HPDE6-E6E7 (cell line): ENCODE measurements at regions not wholly inside any gene's neighbourhood (a gene's known extent, or its start where the extent isn't known, plus 50 kb on each side); places are given as distances from the start of the nearest gene placed in this dataset.

Source experiments
- DNase-seq: peaks from one replicate; pipeline ENCODE4 v3.0.0; 2011; ENCODE audit warnings: missing footprints; ENCODE audit errors: extremely low spot score

DNA sequence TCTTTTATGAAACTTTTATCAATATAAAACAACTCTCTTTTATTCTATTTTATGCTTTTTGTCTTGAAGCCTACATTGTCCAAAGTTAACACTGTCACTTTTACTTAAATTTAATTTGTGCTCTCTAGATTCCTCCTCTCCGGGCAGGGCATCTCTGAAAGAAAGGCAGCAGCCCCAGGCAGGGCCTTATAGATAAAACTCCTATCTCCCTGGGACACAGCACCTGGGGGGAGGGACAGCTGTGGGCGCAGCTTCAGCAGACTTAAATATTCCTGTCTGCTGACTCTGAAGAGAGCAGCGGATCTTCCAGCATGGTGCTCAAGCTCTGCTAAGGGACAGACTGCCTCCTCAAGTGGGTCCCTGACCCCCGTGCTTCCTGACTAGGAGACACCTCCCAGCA lies 447.7 kb upstream of the FANCL start:
- no peak for DNase-seq

DNA sequence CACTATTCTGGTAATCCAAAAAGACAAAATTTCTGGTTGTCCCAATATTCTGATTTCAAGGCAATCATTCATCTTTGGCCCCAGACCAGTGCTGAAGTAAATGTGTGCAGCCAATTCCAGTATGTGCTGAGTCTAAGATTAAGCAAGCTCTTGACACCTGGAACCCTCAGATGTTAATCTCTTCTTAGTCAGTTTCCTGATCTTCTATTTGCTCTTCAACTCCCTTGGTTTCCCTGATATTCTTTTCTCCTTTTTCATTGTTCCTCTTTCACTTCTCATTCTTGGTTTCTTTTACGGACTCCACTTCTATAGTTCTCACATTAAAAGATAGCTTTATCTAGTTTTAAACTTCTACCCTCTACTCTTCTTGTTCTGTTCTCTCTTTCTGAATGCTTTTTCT lies 445.7 kb upstream of the FANCL start:
- no peak for DNase-seq

DNA sequence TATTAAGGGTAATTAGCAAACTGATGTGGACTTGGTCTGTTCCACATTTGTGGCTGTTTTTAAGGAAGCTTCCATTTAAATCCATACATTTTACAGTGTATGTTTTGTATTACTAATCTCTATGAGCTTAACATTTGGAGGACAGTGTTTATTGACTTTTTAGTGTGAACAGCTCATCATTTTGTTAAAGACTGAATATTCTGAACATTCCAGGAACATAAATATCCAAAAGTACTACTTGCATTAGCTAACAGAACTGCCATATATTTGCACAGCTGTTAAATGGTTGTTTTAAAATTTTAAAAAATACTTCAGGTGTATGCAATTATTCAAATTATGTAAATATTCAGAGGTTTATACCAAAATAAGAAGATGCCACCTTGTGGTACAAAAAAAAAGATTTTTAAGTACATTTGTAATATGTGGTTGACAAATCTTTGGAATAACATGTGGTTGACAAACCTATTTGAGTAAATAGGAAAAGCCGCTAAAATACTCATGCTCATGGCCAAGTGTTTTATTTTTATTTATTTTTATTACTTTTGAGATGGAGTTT lies 439.7 kb upstream of the FANCL start:
- no peak for DNase-seq

DNA sequence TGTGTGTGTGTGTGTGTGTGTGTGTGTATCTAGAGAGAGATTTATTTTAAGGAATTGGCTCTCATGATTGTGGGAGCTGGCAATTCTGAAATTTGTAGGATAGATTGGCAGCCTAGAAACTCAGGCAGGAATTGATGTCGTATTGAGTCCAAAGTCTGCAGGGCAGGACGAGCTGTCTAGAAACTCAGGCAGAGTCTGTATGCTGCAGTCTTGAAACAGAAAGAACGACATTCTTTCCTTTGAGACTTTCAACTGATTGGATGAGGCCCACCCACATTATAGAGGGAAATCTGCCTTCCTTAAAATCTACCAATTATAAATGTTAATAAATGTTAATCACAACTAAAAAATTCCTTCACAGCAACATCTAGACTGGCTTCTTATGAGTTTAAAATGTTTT lies 436.6 kb upstream of the FANCL start:
- no peak for DNase-seq

DNA sequence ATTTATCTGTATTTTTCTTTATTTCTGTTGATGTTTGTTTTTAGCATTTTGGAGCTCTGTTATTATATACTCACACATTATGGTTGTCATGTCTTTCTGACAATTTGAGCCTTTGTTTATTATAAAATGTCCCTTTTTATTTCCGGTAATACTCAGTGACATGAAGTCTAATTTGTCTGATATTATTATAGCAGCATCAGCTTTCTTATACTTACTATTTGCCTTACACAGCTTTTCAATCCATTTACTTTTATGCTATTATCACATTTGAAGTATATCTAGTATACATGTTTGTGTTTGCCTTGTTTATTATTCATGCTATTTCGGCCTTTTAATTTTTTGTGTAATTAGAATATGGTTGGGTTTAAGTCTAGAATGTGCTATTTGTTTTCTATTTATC lies 430.6 kb upstream of the FANCL start:
- no peak for DNase-seq

DNA sequence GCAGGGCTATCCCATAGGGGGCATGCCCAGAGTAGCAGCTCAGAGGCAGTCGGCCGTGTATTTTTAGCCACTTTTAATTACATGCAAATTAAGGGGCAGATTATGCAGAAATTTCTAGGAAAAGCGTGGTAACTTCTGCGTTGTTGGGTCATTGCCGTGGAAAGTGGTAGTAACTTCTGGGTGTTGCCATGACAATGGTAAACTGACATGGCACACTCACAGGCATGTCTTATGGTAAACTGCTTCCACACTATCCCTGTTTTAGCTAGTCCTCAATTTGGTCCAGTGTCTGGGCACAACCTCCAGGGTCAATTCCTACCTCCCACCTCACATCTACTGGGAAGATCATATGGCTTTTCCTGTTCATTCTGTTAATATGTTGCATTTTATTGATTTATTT lies 428.9 kb upstream of the FANCL start:
- DNase-seq: no peak

DNA sequence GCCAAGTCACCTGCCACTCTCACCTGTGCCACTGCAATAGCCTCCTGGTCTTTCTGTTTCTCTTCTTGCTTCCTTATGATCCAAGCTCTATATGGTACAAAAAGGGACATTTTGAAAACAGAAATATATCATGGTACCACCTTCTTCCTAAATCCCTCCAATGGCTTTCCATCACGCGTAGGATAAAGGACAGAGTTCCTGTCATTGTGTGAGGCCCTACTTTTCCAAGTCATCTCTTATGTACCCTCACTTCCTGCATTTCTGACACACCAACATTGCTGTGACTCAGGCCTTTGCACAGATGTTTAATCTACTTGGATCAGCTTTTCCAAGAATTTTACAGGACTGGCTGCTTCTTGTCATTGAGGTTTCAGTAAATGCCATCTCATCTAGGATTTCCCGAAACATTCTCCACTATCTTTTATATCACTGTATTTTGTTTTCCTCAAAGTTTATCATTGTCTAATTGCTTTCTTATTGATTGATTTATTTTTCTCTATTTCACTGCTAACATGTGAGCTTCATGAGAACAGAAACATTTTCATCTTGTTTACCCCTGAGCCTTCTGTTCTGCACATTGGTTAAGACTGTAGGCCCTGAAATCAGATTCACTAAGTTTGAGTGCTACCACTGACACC lies 426.1 kb upstream of the FANCL start:
- no peak for DNase-seq

DNA sequence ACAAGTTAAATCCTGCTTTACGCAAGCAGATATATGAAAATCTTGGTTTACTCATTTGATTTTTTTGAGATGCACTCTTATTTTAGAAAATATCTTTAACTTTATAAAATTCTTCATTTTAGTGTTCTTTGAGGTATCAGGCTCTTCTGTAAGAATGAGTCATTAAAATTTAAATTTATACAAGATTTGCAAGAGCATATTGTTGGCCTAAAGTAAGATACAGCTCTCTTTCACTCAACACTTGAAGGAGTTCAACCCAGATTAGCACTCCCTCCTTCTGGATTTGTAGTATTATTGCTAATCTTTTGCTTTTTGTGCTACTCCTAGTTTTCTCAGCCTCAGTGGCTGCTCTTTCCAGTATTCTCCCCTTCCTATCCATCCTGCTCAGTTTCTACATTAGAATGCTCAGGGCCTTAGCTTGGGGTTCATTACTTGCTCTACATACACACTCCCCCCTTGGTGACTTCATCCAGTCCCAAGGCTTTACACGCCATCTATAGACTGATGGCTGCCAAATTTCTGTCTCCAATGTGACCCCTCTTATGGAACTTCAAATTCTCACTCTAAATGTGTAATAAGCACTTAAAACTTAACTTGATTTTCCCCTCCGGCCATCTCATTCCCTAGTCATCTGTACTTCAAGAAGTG lies 425.3 kb upstream of the FANCL start:
- DNase-seq: no peak

DNA sequence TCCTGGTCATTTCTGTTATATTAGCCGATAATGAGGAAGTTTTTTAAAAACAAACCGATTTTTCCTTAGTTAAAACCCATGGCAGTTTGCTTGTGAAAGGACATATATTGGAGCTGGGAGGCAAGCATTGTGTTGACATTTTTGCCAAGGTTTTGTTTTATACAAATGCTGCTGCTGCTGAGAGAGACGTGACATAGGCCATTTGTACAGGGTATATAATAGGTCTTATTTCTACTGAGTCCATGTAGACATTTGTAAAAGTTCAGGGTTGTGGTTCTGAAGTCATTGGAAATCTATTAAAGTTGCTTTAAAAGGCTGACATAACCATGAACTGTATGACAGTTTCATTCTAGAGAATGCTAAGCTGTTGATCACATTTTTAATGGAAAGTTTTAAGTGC lies 424.0 kb upstream of the FANCL start:
- DNase-seq: no peak

DNA sequence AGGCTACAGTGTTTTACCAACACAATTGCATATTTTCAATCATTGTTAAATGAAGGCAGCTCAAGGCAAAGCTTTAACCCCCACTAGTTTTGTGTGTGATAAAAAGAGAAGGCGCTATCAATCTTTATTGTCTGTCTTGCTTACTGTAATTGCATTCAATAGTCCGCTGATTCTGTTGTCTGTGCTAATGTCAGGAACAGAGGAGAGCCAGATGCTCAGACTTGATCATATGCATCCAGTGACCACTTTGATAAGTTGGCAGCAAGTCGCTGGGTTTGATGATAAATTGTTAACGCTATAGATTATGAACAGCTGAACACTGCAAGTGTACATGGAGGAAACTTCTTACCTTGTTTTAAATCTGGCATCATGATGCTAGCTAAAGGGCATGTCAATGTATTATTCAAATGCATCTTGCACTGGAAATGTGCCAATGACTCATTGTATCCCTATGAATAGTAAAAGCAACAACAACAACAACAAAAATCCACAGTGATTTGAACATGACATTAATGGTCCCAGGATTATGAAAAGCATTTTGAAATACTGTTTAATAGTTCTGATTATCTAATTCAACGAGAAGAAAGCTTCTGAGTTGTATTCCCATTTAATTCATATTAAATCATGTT lies 423.5 kb upstream of the FANCL start:
- no peak for DNase-seq

DNA sequence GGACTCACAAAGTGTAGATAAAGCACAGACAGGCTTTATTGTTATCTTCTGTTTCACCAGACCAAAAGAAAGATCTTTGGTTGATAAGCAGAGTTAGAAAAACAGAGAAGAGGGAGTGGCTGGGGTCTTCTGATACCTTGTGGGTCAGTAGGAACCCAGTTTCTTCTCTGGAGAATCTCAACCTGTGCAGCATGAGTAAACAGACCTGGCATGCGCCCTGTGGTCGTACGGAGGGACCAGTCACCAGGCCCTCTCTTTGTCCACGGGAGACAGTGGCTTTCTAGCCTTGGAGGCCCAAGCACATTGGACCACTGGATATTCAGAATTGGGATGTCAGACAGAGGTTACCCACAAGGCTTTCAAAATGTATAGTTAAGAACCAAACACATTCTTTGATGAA lies 418.9 kb upstream of the FANCL start:
- DNase-seq: no peak

DNA sequence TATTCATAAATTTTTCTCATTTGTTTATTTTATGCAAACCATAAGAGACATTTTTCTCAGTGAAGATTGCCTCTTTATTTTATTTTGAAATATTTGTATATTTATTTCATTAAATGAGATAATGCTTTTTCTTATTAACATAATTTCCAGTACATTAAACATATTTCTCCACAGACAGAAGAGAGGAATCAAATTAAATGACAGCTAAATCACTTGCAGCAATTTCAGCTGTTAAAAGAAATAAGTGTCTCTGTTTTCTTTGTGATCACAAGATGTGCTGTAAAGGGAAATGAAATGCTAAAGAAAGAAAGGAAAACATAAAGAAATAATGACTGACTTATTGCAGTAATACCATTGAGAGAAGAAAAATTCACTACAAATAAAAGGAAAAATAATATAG lies 414.0 kb upstream of the FANCL start:
- DNase-seq: no peak

DNA sequence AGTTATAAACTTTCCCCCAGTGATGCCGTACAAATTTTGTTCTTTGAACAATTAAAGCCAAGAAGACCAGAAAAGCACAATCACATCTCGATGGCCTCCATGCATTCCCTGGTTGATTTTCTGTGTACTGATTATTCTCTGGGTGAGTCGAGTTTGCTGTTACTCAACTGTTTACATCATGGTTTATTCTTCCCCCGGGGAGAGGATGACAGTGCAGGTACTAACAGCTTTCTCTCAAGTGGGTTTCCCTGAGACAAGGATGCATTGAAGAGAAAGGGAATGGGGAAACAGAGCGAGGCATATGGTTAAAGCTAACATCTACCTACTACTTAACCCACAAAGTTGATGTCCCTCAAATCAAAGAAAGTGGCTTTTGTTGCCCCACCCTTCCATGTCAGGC lies 410.8 kb upstream of the FANCL start:
- DNase-seq: no peak

DNA sequence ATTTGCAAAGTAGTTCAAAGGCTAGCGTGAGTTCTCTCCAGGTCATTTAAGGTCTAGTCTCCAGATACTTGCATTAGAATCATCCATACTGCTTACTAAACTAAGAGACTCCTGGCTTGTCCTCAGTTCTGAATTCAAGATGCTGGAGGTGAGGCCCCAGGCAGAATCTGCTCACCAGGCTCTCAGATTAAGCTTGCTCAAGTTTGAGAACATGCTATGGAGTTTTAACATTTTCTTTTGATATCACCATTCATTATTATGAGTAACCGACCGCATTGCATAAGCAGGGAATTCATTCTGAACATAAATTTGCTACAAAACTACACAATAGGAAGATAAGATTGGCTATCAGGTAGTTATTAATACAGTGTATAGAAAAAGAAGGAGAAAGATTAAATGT lies 409.7 kb upstream of the FANCL start:
- no peak for DNase-seq

DNA sequence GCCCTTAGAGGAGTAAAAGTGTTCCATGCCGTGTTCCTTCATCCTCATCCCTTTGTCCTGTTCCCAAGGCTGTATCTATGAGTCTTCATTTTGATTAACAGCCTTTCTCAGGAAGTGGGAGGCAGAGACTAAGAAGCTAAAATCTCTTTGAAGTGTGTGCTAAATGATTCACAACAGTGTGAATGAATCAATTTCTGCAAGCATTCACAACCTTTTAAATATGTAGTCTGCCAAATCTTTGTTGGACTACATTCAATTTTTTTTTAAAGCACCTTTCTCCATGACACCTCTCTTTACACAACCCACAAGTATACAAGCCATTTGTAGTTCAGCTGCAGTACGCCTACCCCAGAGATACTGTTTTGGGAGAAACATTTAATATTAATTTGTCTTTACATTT lies 408.6 kb upstream of the FANCL start:
- no peak for DNase-seq

DNA sequence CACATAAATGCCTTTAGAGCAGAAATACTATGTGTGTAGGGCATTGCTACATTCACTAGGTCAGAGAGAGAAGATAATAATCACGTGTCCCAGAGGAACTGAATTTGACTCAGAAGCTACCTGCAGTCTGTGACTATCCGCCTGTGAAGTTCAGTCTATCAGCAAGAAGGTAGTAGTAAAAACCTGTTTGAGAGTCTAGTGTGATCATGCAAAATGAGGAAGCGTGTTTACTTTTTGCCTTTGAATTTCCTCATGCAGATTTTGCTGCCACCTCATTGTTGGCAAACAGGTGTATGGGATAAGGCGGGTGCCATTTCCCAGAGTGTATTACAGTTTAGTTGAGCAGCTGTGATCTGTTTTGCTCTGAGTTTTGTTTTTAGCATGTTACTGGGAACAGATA lies 403.9 kb upstream of the FANCL start:
- no peak for DNase-seq

DNA sequence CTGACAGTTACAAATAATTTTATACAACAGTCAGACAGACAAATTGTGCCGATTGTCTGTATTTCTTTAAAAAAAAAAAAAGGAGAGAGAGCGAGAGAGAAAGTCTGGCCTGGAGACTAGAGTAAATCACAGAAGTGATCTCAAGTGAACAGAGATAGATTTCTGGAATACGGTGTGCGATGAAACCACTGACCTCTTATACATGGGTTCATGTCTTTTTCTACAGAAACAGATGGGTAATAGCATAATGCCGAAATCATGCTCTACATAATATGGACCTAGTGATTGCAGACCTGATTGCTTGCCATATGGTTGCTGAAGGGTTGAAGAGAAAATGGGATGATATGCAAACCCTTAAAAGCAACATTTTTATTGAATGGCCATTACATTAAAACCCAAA lies 403.3 kb upstream of the FANCL start:
- no peak for DNase-seq

DNA sequence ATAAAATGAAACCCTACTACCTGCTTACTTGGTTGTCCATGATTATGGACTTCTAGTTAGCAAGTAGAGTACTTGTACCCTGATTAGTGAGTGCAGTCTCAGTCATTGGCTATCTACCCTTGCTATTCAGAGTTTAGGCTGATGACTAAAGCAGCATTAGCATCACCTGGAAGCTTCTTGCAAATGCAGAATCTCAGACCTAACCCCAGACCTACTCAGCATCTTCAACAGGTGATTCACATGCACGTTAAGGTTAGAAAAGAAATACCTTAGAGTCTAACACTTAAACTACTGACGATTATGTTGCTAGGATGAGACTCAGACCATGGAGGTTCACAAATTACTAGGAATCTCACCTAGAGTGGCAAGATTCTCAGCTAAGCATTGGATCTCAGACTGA lies 399.9 kb upstream of the FANCL start:
- no peak for DNase-seq

DNA sequence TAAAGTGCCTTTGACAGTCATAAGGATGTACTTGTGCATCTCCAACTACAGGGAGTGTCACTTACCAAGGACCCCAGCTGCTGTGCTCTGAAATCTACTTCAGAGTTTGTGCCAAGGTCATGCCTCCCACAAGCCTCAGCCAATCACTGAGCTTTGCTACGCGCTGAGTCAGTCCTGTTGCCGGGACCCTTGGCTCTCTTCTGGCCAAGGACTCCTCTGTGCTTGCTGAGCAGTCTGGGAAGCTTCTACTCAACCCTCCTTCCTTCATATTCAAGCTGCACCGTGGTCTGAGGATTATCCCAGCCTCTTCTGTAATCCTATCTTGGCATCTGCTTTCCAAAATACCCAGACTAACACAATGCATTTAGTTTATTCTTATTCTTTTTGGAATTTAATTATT lies 398.9 kb upstream of the FANCL start:
- DNase-seq: no peak

DNA sequence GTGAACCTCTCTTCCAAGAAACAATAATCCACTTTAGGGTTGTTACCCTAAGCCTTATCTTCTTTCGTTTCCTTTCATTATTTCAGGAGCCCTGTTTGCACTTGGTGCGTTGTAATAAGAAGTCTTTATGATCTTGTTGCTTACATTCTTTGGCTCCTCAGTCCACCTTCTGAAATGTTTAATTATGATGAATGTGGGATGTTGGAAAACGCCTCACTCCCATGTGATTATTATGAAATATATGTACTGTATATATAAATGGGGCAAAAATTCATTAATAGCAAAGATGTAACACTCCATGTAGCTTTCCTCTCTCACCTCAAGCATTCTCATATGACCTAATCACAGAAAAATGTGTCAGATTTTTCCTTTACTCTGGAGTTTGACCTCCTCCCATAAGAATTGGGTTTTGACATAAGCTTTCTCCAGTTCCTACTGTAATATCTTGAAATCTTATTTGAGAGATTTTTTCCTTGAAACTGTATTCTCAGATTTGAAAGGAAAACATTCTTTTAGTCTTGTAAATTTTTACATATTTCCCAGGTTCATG lies 397.2 kb upstream of the FANCL start:
- DNase-seq: no peak

DNA sequence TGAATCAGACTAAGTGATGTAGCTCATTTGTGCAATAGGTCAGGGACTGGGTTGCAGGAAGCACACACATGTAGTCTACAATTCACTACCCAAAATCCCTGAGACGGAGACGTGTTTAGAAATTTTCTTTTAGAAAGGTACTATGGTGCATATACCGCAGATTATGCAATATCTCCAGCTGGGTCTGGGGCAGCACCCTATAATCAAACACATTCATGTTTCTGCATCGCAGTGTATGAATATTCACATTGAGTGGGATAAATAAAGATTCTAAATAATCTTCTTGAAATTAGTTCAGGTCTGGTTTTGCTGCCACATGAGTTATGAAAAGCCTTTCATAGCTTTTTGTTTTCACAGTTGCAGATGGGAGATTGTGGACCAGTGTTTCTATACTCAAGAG lies 395.7 kb upstream of the FANCL start:
- DNase-seq: no peak

DNA sequence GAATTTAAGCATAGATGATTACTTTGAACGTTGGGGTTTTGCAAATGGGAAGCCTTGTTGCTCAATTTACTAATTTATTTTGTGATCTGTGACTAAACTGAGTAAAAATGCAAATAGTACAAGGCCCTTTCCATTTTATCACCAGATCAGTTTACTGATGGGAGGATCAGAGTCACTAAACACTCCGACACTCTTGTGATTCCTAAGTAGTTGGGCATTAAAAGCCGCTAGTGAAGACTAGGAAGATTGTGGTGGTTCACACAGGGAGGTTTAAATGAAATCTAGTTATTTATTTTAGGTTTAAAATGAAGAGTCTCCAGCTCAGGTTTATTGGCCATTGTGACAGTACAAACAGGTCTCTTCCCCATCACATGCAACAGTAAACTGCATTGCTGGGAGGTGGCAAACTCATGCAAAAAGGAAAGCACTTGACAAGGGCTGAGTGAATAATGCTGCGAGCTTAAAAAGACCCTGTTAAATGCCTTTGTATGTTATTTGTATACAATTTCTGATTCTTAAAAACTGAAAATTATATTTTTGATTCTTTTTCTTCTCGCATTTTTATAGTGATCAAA lies 394.8 kb upstream of the FANCL start:
- no peak for DNase-seq
